ENCODE measurements at regions not wholly inside any gene's neighbourhood (a gene's known extent, or its start where the extent isn't known, plus 50 kb on each side); places are given as distances from the start of the nearest gene placed in this dataset.

DNA sequence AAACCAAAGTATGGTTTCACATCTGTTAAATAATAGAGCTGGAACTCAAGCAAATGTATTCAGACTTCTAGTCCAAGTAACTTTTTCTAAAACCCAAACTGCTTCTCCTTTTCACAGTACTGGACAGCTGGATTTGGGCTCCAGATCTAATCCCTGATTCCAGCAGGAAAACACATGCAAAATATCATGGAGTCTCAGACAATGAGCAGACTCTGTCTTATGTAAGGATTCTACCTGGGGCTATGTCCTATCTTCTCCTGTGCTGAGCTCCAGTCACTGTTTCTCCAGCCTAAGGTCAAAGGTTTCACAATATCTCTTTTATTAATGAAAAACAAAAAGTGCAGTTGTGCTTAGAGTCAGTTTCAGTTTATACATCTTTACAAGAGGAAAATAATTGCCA is 83.2 kb upstream of the EED start:
- TF ChIP-seq, protein P1, sequence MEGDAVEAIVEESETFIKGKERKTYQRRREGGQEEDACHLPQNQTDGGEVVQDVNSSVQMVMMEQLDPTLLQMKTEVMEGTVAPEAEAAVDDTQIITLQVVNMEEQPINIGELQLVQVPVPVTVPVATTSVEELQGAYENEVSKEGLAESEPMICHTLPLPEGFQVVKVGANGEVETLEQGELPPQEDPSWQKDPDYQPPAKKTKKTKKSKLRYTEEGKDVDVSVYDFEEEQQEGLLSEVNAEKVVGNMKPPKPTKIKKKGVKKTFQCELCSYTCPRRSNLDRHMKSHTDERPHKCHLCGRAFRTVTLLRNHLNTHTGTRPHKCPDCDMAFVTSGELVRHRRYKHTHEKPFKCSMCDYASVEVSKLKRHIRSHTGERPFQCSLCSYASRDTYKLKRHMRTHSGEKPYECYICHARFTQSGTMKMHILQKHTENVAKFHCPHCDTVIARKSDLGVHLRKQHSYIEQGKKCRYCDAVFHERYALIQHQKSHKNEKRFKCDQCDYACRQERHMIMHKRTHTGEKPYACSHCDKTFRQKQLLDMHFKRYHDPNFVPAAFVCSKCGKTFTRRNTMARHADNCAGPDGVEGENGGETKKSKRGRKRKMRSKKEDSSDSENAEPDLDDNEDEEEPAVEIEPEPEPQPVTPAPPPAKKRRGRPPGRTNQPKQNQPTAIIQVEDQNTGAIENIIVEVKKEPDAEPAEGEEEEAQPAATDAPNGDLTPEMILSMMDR (IDR thresholded peaks at IDR 0.05), result no peak
- no peak for TF ChIP-seq POLR2AphosphoS5 (IDR thresholded peaks at IDR 0.05)

Measured in suprapubic skin (tissue), 3 donors.